ENCODE measurements at regions not wholly inside any gene's neighbourhood (a gene's known extent, or its start where the extent isn't known, plus 50 kb on each side); places are given as distances from the start of the nearest gene placed in this dataset.

DNA sequence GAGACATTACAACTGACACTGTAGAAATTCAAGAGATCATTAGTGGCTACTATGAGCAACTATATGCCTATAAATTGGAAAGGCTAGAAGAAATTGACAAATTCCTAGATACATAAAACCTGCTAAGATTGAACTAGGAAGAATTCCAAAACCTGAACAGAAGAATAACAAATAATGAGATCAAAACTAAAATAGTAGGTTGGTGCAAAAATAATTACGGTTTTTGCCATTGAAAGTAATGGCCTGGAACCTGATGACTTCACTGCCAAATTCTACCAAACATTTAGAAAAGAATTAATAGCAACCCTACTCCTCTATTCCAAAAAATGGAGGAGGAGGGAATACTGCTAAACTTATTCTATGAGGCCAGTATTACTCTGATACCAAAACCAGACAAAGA is 824.9 kb downstream of the KLHL13 start:
- TF ChIP-seq POLR2AphosphoS5 (IDR thresholded peaks at IDR 0.05; ENCODE audit: low read depth): no peak
- TF ChIP-seq, protein P1, sequence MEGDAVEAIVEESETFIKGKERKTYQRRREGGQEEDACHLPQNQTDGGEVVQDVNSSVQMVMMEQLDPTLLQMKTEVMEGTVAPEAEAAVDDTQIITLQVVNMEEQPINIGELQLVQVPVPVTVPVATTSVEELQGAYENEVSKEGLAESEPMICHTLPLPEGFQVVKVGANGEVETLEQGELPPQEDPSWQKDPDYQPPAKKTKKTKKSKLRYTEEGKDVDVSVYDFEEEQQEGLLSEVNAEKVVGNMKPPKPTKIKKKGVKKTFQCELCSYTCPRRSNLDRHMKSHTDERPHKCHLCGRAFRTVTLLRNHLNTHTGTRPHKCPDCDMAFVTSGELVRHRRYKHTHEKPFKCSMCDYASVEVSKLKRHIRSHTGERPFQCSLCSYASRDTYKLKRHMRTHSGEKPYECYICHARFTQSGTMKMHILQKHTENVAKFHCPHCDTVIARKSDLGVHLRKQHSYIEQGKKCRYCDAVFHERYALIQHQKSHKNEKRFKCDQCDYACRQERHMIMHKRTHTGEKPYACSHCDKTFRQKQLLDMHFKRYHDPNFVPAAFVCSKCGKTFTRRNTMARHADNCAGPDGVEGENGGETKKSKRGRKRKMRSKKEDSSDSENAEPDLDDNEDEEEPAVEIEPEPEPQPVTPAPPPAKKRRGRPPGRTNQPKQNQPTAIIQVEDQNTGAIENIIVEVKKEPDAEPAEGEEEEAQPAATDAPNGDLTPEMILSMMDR (IDR thresholded peaks at IDR 0.05; ENCODE audit: insufficient read depth, low read length): no peak

All from HL-60 (cell line).